GM21360 (cell line): ENCODE measurements at regions not wholly inside any gene's neighbourhood (a gene's known extent, or its start where the extent isn't known, plus 50 kb on each side); places are given as distances from the start of the nearest gene placed in this dataset.

Experiments used
- ATAC-seq: cut with Tn5 transposase; IDR thresholded peaks from one replicate; pipeline ENCODE4 v1.9.1; 2021; ENCODE audit warnings: mild to moderate bottlenecking, moderate library complexity; ENCODE audit not compliant: unreplicated experiment

- no peak for ATAC-seq
These were observed 252.0 kb upstream of the KLHL29 start for GRCh38 chr2:23132823-23133595.

- no peak for ATAC-seq
These were observed 250.3 kb upstream of the KLHL29 start for GRCh38 chr2:23134726-23135125.

GRCh38 chr2:23135481-23136100 lies 249.4 kb upstream of the KLHL29 start:
- no peak for ATAC-seq

- ATAC-seq, result no peak
These were observed 247.8 kb upstream of the KLHL29 start for GRCh38 chr2:23137166-23137565.

DNA sequence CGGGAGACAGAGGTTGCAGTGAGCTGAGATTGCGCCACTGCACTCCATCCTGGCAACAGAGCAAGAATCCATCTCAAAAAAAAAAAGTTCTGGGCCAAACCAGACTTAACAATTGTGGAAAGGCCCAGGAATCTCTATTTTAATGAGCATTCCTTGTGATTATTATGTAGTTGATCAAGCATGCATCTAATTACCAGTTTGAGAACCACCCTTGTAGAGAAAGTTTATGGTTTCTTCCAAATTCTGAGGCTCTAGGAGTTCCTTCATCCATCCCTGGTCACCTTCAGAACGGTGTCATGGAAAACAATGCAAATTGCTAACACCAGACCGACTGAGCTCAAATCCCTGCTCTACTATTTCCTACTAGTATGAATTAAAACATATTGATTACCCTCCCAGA lies 246.3 kb upstream of the KLHL29 start:
- no peak for ATAC-seq

DNA sequence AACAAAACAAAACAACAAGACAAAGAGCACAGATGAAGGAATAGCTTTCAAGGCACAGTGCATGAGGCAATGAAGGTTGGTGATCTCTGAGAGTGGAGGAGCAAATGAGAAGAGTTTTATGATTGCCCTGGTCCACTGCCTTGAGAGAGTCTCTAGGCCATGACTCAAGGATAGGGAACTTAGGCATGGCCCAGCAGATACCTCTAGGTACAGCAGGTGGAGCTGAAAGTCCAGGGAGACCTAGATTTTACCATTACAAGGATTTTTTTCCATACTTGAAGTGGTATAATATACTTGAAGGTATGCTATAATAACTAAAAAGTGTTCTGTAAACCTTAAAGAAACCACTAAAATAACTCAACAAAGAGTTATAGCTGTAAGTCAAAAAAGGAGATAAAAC lies 239.5 kb upstream of the KLHL29 start:
- no peak for ATAC-seq

- ATAC-seq, result no peak
These were observed 239.0 kb upstream of the KLHL29 start for GRCh38 chr2:23146011-23146410.

- ATAC-seq, result no peak
These were observed 236.6 kb upstream of the KLHL29 start for GRCh38 chr2:23148342-23148741.

GRCh38 chr2:23149777-23150176 lies 235.2 kb upstream of the KLHL29 start:
- no peak for ATAC-seq

- no peak for ATAC-seq
These were observed 231.5 kb upstream of the KLHL29 start for GRCh38 chr2:23153484-23153883.

DNA sequence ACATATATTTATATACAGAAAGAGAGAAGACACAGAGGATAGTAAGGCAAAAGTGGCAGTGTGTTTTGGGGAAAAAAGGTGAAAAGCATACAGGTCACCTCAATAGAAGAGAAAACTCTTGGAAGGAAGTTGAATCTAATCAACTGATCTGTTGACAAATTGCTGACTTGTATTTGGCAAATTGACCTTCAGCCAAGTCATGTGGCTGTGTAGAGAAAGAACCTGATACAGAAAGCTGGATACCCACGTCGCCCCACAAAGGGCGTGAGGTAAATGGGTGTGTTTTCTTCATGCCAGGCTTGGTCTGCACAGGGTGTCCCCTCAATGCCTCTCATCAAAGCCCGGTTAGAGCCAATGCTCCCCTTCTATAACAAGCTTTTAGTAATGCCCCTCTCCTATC lies 230.0 kb upstream of the KLHL29 start:
- no peak for ATAC-seq

GRCh38 chr2:23157812-23158211 lies 227.2 kb upstream of the KLHL29 start:
- no peak for ATAC-seq

DNA sequence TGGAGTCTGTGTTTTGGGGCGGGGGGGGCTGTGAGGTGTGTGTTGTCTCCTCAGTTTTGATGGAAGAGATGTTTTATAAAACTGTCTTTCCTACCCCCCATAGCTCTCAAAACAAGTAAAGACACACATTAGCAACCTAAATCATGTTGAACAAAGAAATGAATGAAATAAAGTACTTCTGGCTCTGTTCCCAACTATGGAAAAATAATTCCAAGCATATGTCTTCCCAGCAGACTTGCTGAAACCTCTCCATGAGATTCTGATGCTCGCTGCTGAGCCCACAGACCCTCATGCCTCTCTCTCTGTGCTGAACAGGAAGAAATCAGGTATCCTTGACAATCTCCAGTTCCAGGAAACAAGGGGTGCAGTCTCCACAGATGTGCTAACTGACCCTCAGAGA lies 226.7 kb upstream of the KLHL29 start:
- ATAC-seq, result no peak

- no peak for ATAC-seq
These were observed 225.1 kb upstream of the KLHL29 start for GRCh38 chr2:23159746-23160405.

GRCh38 chr2:23164173-23164572 lies 220.8 kb upstream of the KLHL29 start:
- no peak for ATAC-seq

- ATAC-seq, result no peak
These were observed 215.1 kb upstream of the KLHL29 start for GRCh38 chr2:23169896-23170295.

DNA sequence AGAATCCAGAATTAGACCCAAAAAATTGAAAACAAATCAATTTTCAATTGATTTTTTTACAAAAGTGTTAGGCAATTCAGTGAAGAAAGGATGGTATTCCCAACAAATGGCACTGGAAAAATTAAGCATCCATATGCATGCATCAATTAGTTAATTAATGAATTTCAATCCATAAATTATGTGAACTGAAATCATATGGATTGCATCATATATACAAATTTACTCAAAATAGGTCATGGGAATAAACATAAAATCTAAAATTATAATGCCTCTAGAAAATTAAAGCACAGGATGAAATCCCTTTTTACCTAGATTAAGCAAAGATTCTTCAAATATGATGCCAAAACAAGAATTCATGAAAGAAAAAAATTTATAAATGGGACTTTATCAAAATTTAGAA lies 213.9 kb upstream of the KLHL29 start:
- no peak for ATAC-seq

- no peak for ATAC-seq
These were observed 206.6 kb upstream of the KLHL29 start for GRCh38 chr2:23178396-23178795.

DNA sequence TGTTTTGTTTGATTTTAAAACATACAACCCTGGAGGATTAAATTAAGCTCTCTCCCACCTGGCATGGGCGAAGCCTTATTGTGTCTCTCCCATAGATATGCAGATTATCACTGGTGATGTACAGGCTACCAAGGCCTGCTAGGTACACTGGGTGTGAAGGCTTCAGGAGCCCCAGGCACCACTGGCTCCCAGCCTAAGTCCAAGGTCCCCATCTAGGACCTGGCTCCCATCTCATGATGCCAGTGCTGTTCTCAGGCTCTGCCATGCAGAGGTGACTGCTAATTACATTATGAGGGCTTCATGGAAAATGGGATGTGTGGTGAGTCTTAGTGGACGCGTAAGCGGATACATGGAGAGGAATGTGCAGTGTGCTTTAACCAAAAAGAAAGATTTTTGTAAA lies 201.2 kb upstream of the KLHL29 start:
- no peak for ATAC-seq

- no peak for ATAC-seq
These were observed 186.5 kb upstream of the KLHL29 start for GRCh38 chr2:23198316-23199114.
